Mesothelial cell of epicardium (in vitro differentiated cells): ENCODE measurements at regions not wholly inside any gene's neighbourhood (a gene's known extent, or its start where the extent isn't known, plus 50 kb on each side); places are given as distances from the start of the nearest gene placed in this dataset.

Experiments used
- DNase-seq, 2 experiments: peaks; one replicate each; pipeline ENCODE4 v3.0.0; 2021; ENCODE audit warnings: low spot score in 2 of 2; ENCODE audit not compliant: unreplicated experiment in 2 of 2
- H3K27ac Mint-ChIP-seq: 2 replicates; pipeline ENCODE4 v1.8.0; 2021; ENCODE audit warnings: mixed read lengths
- H3K27me3 Mint-ChIP-seq: 2 replicates; pipeline ENCODE4 v1.8.0; 2021; ENCODE audit warnings: low read depth, mixed read lengths
- H3K36me3 Mint-ChIP-seq: 2 replicates; pipeline ENCODE4 v1.8.0; 2021; ENCODE audit warnings: mixed read lengths
- H3K4me1 Mint-ChIP-seq: 2 replicates; pipeline ENCODE4 v1.8.0; 2021; ENCODE audit warnings: mixed read lengths
- H3K4me3 Mint-ChIP-seq: 2 replicates; pipeline ENCODE4 v1.8.0; 2021; ENCODE audit warnings: mild to moderate bottlenecking, moderate library complexity, mixed read lengths
- H3K9me3 Mint-ChIP-seq: 2 replicates; pipeline ENCODE4 v1.8.0; 2021; ENCODE audit warnings: mixed read lengths
- TF ChIP-seq, protein P1 (sequence below): fragments of 200-600 bp; sonication (generic); IDR thresholded peaks from one replicate; pipeline ENCODE4 v1.5.0; 2021; ENCODE audit warnings: antibody characterized with exemption; ENCODE audit not compliant: unreplicated experiment

DNA sequence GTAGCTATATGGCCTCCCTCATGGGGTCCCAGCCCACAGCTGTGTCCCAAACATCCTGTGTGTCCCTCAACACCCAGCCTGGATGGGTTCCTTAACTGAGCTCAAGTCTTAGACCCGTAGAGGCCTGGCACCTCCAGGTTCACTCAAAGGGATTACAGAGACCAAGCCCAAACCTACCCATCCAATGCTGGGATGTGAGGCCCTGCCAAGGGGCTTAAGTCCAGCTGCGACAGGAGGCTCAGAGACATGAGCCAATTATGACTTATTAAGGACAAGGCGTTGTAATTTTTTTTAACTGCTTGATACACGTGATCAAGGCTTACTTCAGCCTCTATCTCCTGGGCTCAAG lies 105.6 kb upstream of the RET start:
- TF ChIP-seq, protein P1, sequence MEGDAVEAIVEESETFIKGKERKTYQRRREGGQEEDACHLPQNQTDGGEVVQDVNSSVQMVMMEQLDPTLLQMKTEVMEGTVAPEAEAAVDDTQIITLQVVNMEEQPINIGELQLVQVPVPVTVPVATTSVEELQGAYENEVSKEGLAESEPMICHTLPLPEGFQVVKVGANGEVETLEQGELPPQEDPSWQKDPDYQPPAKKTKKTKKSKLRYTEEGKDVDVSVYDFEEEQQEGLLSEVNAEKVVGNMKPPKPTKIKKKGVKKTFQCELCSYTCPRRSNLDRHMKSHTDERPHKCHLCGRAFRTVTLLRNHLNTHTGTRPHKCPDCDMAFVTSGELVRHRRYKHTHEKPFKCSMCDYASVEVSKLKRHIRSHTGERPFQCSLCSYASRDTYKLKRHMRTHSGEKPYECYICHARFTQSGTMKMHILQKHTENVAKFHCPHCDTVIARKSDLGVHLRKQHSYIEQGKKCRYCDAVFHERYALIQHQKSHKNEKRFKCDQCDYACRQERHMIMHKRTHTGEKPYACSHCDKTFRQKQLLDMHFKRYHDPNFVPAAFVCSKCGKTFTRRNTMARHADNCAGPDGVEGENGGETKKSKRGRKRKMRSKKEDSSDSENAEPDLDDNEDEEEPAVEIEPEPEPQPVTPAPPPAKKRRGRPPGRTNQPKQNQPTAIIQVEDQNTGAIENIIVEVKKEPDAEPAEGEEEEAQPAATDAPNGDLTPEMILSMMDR, result no peak
- Mint-ChIP-seq H3K27ac (no peak overlapping the region), H3K4me1 (no peaks in the 10 kb centered on the region), H3K4me3 (no peak overlapping the region), H3K36me3 (no peaks in the 10 kb centered on the region), H3K27me3 (peaks cover 12% of the 10 kb centered on the region), H3K9me3 (no peaks in the 10 kb centered on the region)
- DNase-seq, result peak in 1 of 2 experiments; percentile 24

DNA sequence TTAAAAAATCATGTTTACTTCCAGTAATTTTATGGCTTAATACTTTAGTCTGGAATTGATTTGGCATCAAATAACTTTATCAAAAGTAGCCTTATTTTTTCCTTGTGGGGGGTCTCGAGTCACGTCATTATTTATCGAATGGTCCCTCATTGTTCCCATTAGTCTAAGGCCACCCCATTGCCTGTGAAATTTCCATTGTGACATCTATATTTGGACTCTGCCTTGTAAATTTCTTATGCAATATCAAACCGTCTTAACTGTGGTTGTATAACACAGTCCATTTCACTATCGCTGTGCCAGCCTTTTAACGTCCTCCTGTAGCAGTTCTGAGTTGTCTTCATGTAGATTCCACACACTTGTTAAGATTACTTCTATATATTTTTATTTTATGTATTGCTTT lies 103.9 kb upstream of the RET start:
- TF ChIP-seq, protein P1, result no peak
- Mint-ChIP-seq H3K36me3 (no peaks in the 10 kb centered on the region), H3K4me3 (no peak overlapping the region), H3K4me1 (no peaks in the 10 kb centered on the region), H3K27ac (no peak overlapping the region), H3K9me3 (no peaks in the 10 kb centered on the region), H3K27me3 (peaks cover 9% of the 10 kb centered on the region)
- no peak for DNase-seq

DNA sequence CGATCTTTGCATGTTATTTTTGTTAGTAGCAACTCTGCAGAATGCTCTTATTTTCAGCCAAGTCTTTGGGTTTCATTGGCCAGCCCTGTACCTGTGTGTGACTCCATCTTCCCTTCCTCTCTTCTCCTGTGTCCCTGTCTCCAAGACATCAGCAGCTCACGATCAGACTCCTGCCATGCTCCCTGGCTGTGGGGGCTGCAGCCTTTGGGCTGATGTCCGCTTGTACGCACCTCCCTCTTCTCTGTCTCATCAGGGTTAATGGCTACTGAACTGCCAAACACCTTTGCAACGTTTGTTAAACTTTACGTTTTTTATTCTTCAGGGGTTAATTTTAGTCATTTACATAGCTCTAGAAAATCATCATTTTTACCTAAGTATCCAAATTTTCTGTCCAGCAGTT lies 103.5 kb upstream of the RET start:
- H3K4me3 Mint-ChIP-seq, result no peak overlapping the region
- TF ChIP-seq, protein P1, result no peak
- no peaks in the 10 kb centered on the region for H3K36me3 Mint-ChIP-seq
- no peak for DNase-seq
- H3K9me3 Mint-ChIP-seq, result no peaks in the 10 kb centered on the region
- H3K4me1 Mint-ChIP-seq, result no peaks in the 10 kb centered on the region
- no peak overlapping the region for H3K27ac Mint-ChIP-seq
- peaks cover 6% of the 10 kb centered on the region for H3K27me3 Mint-ChIP-seq

DNA sequence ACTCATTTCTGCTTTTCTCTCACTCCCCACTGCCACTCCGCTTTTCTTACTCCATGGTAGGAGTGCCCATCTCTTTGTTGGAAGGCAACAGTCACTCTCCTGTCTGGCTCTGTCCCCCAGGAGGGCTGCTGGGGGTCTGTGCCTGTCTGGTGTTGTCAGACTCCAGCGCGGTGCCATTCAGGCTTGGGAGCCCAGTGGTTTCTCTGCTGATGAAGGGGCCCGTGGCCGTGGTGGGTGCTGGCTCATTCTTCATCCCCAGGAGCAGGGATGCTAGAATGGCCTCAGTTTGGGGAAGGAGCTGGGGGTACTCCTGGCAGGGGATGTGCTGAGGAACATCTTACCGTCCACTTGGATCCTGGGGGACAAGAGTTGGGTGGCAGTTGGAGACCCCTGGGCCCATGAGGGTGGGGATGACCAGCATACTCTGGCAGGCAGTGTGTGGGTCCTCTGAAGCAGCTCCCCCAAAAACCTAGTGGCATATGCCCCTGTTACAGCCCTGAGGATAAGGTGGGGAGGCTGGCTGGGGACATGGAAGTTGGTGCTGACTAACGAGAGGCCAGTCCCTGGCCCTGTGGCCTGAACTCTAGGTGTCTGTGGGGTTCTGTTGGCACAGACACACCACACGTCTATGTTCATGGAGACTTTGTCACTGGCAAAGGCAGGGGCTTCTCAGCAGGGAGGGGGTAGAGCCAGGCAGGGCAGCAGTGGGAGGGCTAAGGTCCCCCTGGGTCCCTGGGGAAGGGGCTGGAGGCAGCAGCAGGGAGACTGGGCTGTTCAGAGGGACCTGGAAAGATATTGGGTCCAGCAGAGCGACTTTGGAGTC lies 102.8 kb upstream of the RET start:
- DNase-seq, result peak; percentile 14 to 29
- TF ChIP-seq, protein P1, result no peak

DNA sequence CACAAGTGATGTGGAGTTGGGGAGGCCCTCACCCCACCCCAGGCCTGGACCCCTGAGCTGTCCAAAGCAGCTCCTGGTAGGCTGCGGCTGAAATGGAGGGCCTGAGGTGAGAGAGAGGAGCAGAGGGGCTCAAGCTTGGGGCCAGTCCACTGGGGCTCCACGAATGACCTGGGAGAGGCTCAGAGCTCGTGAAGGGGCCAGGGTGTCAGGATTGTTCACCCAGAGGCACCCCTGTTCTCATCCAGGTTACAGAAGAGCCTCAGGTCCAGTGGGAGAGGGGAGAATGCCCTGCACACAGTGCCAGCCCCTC lies 102.2 kb upstream of the RET start:
- peak in 1 of 2 experiments; percentile 17 for DNase-seq
- Mint-ChIP-seq H3K4me1 (no peaks in the 10 kb centered on the region), H3K36me3 (no peaks in the 10 kb centered on the region), H3K27me3 (peaks cover 6% of the 10 kb centered on the region), H3K9me3 (no peaks in the 10 kb centered on the region), H3K27ac (no peak overlapping the region), H3K4me3 (no peak overlapping the region)
- TF ChIP-seq, protein P1, result no peak

More for the DNA sequence above, 102.8 kb upstream of the RET start:
- Mint-ChIP-seq H3K9me3 (no peaks in the 10 kb centered on the region), H3K4me3 (no peak overlapping the region), H3K36me3 (no peaks in the 10 kb centered on the region), H3K4me1 (no peaks in the 10 kb centered on the region), H3K27me3 (peaks cover 6% of the 10 kb centered on the region), H3K27ac (no peak overlapping the region)
